ENCODE measurements at regions not wholly inside any gene's neighbourhood (a gene's known extent, or its start where the extent isn't known, plus 50 kb on each side); places are given as distances from the start of the nearest gene placed in this dataset.
"Not testable (repeated sequence)": the region's sequence is repeated elsewhere in the genome, so short reads cannot be mapped to it uniquely, and the experiment has no call there.

GRCh38 chr7:76133839-76134238 is 67.9 kb upstream of the SRRM3 start:
- intact Hi-C loops (cut with DNase I; ENCODE audit: low total_unique reads) = no loop called here

DNA sequence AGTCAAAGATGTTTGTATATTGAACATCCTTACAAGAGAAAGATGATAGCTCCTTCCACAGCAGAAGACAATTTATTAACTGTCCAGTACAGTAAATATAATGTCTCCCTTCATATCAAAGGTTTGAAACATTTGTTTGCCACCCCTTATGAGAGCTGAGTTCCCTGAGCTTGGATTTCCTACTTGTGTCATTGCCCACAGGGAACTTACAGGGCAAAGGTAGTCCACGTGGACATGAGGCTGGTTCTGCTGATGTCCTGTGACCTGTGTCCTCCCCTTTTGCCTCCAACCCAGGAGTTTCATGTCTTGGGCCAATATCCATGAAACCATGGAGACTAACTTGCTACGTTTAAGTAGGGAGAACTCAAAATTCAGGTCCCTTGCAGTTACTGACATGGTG is 66.4 kb upstream of the SRRM3 start:
- intact Hi-C loops (cut with DNase I; ENCODE audit: low total_unique reads); H3K9me3 ChIP-seq; H3K4me1 ChIP-seq; H3K4me3 ChIP-seq; H3K27ac ChIP-seq; H3K36me3 ChIP-seq; H3K27me3 ChIP-seq; DNase-seq (ENCODE audit: low spot score in 2 of 2): not testable (repeated sequence)

More at GRCh38 chr7:76133839-76134238, 67.9 kb upstream of the SRRM3 start:
- Histone ChIP-seq H3K4me3 (no peak overlapping the region), H3K27ac (no peak overlapping the region), H3K36me3 (no peaks in the 10 kb centered on the region), H3K9me3 (no peaks in the 10 kb centered on the region), H3K4me1 (no peaks in the 10 kb centered on the region), H3K27me3 (no peaks in the 10 kb centered on the region)
- no peak for DNase-seq (ENCODE audit: low spot score in 2 of 2)
- TF ChIP-seq, protein P1, sequence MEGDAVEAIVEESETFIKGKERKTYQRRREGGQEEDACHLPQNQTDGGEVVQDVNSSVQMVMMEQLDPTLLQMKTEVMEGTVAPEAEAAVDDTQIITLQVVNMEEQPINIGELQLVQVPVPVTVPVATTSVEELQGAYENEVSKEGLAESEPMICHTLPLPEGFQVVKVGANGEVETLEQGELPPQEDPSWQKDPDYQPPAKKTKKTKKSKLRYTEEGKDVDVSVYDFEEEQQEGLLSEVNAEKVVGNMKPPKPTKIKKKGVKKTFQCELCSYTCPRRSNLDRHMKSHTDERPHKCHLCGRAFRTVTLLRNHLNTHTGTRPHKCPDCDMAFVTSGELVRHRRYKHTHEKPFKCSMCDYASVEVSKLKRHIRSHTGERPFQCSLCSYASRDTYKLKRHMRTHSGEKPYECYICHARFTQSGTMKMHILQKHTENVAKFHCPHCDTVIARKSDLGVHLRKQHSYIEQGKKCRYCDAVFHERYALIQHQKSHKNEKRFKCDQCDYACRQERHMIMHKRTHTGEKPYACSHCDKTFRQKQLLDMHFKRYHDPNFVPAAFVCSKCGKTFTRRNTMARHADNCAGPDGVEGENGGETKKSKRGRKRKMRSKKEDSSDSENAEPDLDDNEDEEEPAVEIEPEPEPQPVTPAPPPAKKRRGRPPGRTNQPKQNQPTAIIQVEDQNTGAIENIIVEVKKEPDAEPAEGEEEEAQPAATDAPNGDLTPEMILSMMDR (IDR thresholded peaks at IDR 0.05) = no peak

DNA sequence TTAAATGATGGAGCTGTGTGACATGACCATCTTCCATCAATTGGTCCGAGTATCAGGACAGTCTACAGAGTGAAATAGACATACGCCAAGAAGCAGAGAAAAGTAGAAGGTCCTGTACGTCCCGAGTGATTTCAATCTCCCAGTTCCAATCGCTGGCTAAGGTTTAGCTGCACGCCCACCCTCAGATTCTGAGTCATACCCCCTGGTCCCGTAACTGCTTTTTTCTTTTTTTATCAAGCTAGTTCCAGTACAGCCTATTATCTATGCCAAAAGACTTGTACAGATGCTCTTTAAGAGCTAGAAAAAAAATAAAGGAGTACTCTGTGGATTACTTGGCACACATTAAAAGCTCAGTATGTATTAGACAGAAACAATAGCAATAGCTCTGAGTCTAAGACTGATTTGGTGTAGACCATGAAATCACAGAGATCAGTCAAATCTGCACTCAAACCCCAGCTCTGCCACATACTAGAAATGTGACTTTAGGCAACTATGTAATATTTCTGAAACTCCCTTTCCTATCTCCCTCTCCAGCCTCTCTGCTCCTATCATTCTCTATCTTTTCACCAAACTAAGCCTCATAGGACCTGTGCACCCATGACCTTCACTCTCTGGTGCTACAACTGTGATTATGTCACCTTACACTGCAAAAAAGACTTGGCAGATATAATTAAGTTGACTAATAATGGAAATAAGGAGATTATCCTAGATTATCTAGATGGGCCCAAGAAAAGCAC is 63.0 kb upstream of the SRRM3 start:
- H3K27me3 ChIP-seq; H3K36me3 ChIP-seq; H3K4me3 ChIP-seq; H3K9me3 ChIP-seq; H3K4me1 ChIP-seq; intact Hi-C loops (cut with DNase I; ENCODE audit: low total_unique reads); DNase-seq (ENCODE audit: low spot score in 2 of 2); H3K27ac ChIP-seq: not testable (repeated sequence)

- Histone ChIP-seq H3K4me3 (no peak overlapping the region), H3K27me3 (no peaks in the 10 kb centered on the region), H3K4me1 (no peaks in the 10 kb centered on the region), H3K27ac (no peak overlapping the region), H3K9me3 (no peaks in the 10 kb centered on the region), H3K36me3 (no peaks in the 10 kb centered on the region)
- DNase-seq (ENCODE audit: low spot score in 2 of 2) = no peak
- intact Hi-C loops (cut with DNase I; ENCODE audit: low total_unique reads) = no loop called here
- TF ChIP-seq POLR2A (IDR thresholded peaks at IDR 0.05) = no peak
- TF ChIP-seq POLR2AphosphoS5 (IDR thresholded peaks at IDR 0.05) = no peak
- TF ChIP-seq, protein P1 (IDR thresholded peaks at IDR 0.05) = no peak
Observed at GRCh38 chr7:76139670-76140069, 62.0 kb upstream of the SRRM3 start.

DNA sequence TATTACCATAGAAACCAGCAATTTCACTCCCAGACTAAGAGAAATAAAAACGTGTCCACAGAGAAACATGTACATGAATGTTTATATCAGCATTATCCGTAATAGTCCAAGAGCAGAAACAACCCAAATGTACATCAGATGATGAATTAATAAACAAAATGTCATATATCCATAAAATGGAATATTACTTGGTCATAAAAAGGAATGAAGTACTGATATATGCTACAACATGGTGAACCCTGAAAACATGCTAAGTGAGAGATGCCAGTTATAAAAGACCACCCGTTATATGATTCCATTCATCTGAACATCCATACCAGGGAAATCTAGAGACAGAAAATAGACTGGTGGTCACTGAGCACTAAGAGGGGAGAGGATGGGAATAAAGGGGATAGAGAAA is 61.4 kb upstream of the SRRM3 start:
- H3K27me3 ChIP-seq; H3K9me3 ChIP-seq; intact Hi-C loops (cut with DNase I; ENCODE audit: low total_unique reads); H3K4me3 ChIP-seq; H3K4me1 ChIP-seq; H3K36me3 ChIP-seq; DNase-seq (ENCODE audit: low spot score in 2 of 2); H3K27ac ChIP-seq: not testable (repeated sequence)

DNA sequence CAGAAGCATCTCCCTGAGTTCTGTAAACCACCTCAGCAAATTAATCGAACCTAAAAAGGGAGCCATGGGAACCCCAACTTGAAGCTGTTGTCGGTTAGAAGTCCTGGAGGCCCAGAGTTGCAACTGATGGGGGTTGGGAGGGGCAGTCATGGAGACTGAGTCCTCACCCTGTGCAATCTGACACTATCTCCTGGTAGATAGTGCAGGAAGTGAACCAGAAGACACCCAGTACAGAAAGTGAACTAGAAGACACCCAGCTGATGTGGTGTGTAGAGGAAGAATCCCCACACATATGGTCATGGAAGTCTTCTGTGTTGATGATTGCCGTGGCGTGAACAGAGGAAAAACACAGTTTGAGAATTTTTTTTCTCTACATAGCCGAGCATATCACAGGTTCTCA is 58.8 kb upstream of the SRRM3 start:
- DNase-seq (ENCODE audit: low spot score in 2 of 2) = no peak
- Histone ChIP-seq H3K36me3 (no peaks in the 10 kb centered on the region), H3K27me3 (no peaks in the 10 kb centered on the region), H3K4me1 (no peaks in the 10 kb centered on the region), H3K9me3 (no peaks in the 10 kb centered on the region), H3K4me3 (no peak overlapping the region), H3K27ac (no peak overlapping the region)
- TF ChIP-seq POLR2A (IDR thresholded peaks at IDR 0.05) (no peak), POLR2AphosphoS5 (IDR thresholded peaks at IDR 0.05) (no peak)
- TF ChIP-seq, protein P1 (IDR thresholded peaks at IDR 0.05) = no peak
- intact Hi-C loops (cut with DNase I; ENCODE audit: low total_unique reads) = no loop called here

GRCh38 chr7:76144664-76145270 is 56.9 kb upstream of the SRRM3 start:
- H3K27me3 ChIP-seq; H3K27ac ChIP-seq; DNase-seq (ENCODE audit: low spot score in 2 of 2); H3K4me3 ChIP-seq; intact Hi-C loops (cut with DNase I; ENCODE audit: low total_unique reads); H3K9me3 ChIP-seq; H3K4me1 ChIP-seq; H3K36me3 ChIP-seq: not testable (repeated sequence)
